K562 (cell line): ENCODE measurements at regions not wholly inside any gene's neighbourhood (a gene's known extent, or its start where the extent isn't known, plus 50 kb on each side); places are given as distances from the start of the nearest gene placed in this dataset.

Experiments used
- ATAC-seq: fragments of 200-7000 bp; cut with Tn5 transposase; 3 replicates; pipeline ENCODE4 v1.9.1; 2020; ENCODE audit warnings: moderate library complexity
- BruUV-seq: library from RNA; stranded (reverse); fragments of 400-500 nt; replicated peaks from 2 replicates; lab custom pipeline; 2021; lab: Mats Ljungman, UMichigan
- CTCF ChIA-PET: fragments of 300-600 bp; formaldehyde crosslinking; extraction: SDS; loops from one replicate; lab custom pipeline; 2021; ENCODE audit warnings: low intra/inter-chr PET ratio; lab: Yijun Ruan, JAX
- POLR2A ChIA-PET: fragments of 300-600, 350-650 bp; sonication (Branson Sonifier 250); formaldehyde crosslinking; extraction: SDS; loops from one replicate; lab custom pipeline; 2021; ENCODE audit warnings: antibody characterized with exemption, inconsistent platforms; lab: Yijun Ruan, JAX
- DNase-seq, 4 experiments: peaks; one replicate each; pipeline versions ENCODE4 v3.0.0 to v3.0.0-alpha.2; 2011 to 2018; ENCODE audit warnings: low spot score in 3 of 4, mixed read lengths in 3 of 4; ENCODE audit errors: extremely low read depth in 1 of 4
- FAIRE-seq: peaks from 2 replicates; lab custom pipeline; 2011; peaks lifted over from hg19 to GRCh38; lab: Jason Lieb, UNC
- H2AFZ ChIP-seq: 2 replicates; pipeline ENCODE4 v1.6.0; 2011; ENCODE audit warnings: low read depth, low read length, control low read depth, inconsistent platforms
- H3K27ac ChIP-seq: fragments of 200-600 bp; 3 replicates; pipeline ENCODE4 v1.8.0; 2011; ENCODE audit warnings: low read depth, mild to moderate bottlenecking, control low read depth, inconsistent platforms, low read length, moderate library complexity, mixed read lengths; ENCODE audit errors: extremely low read depth
- H3K27me3 ChIP-seq, 2 experiments: fragments of 300-600 bp in 1 of 2; 2 replicates in 1 of 2; 3 replicates in 1 of 2; pipeline versions ENCODE4 v1.6.0 to v1.8.0; 2011; ENCODE audit warnings: inconsistent platforms in 2 of 2, low read length in 2 of 2, mild to moderate bottlenecking in 1 of 2, mixed read lengths in 1 of 2, moderate library complexity in 1 of 2; ENCODE audit not compliant: control insufficient read depth in 2 of 2, insufficient read depth in 2 of 2
- H3K36me3 ChIP-seq: fragments of 300-600 bp; 3 replicates; pipeline ENCODE4 v1.8.0; 2011; ENCODE audit warnings: mild to moderate bottlenecking, low read length, inconsistent platforms; ENCODE audit not compliant: control insufficient read depth, insufficient read depth
- H3K4me1 ChIP-seq, 2 experiments: fragments of 200-600 bp in 1 of 2; replicated peaks in 1 of 2; 2 replicates in 1 of 2; 3 replicates in 1 of 2; pipeline versions ENCODE4 v1.5.1 to v1.8.0; 2011; ENCODE audit warnings: inconsistent platforms in 2 of 2, low read length in 2 of 2, mild to moderate bottlenecking in 1 of 2, mixed read lengths in 1 of 2, moderate library complexity in 1 of 2; ENCODE audit not compliant: control insufficient read depth in 2 of 2, insufficient read depth in 2 of 2
- H3K4me2 ChIP-seq: 2 replicates; pipeline ENCODE4 v1.6.1; 2011; ENCODE audit warnings: low read length, control low read depth, inconsistent platforms, mixed read lengths; ENCODE audit not compliant: insufficient read depth
- H3K4me3 ChIP-seq: fragments of 200-600 bp; sonication (generic), shearing (Covaris generic); 2 replicates; pipeline ENCODE4 v1.5.1; 2016; ENCODE audit warnings: control low read depth, inconsistent platforms
- H3K79me2 ChIP-seq: fragments of 200-600 bp; 3 replicates; pipeline ENCODE4 v1.8.0; 2011; ENCODE audit warnings: low read length, inconsistent platforms; ENCODE audit not compliant: control insufficient read depth, insufficient read depth
- H3K9ac ChIP-seq, 2 experiments: 2 replicates each; pipeline versions ENCODE4 v1.6.0 to v1.6.1; 2011; ENCODE audit warnings: low read depth in 2 of 2, low read length in 2 of 2, control low read depth in 1 of 2, inconsistent platforms in 1 of 2, mild to moderate bottlenecking in 1 of 2, mixed read lengths in 1 of 2; ENCODE audit not compliant: insufficient read depth in 1 of 2
- H3K9me1 ChIP-seq: one replicate; pipeline ENCODE4 v1.6.0; 2011; ENCODE audit warnings: inconsistent platforms, mild to moderate bottlenecking, low read length, moderate library complexity; ENCODE audit not compliant: control insufficient read depth, insufficient read depth
- H3K9me3 ChIP-seq: replicated peaks from 2 replicates; pipeline ENCODE4 v1.5.1; 2011; ENCODE audit warnings: low read depth, low read length, inconsistent platforms; ENCODE audit not compliant: control insufficient read depth, insufficient read depth
- H4K20me1 ChIP-seq: replicated peaks from 2 replicates; pipeline ENCODE4 v1.6.1; 2011; ENCODE audit warnings: low read length, inconsistent platforms, mixed read lengths; ENCODE audit not compliant: control insufficient read depth, insufficient read depth
- ARHGAP35 ChIP-seq: fragments of 450-650 bp; IDR thresholded peaks from 2 replicates; pipeline ENCODE4 v1.6.1; 2018; ENCODE audit not compliant: partially characterized antibody
- CHCHD3 ChIP-seq: fragments of 250-450 bp; sonication (Bioruptor Pico); IDR thresholded peaks from 2 replicates; pipeline ENCODE4 v2.1.2; 2022; ENCODE audit warnings: mild to moderate bottlenecking
- DIDO1 ChIP-seq: fragments of 450-650 bp; IDR thresholded peaks from 2 replicates; pipeline ENCODE4 v1.6.1; 2016; ENCODE audit warnings: low read depth, missing biosample characterization, missing genetic modification characterization
- HINFP ChIP-seq: fragments of 450-650 bp; conservative IDR thresholded peaks from 2 replicates; pipeline ENCODE4 v1.6.1; 2016; ENCODE audit warnings: missing genetic modification characterization, low read depth, mild to moderate bottlenecking, control low read depth, missing compliant biosample characterization
- HNRNPLL ChIP-seq: fragments of 200-400 bp; formaldehyde crosslinking; IDR thresholded peaks from 2 replicates; pipeline ENCODE4 v1.6.1; 2017; ENCODE audit warnings: low read length, low read depth, mild to moderate bottlenecking; ENCODE audit not compliant: poor library complexity, severe bottlenecking
- NUFIP1 ChIP-seq: fragments of 450-650 bp; IDR thresholded peaks from 2 replicates; pipeline ENCODE4 v1.6.1; 2018; ENCODE audit not compliant: partially characterized antibody
- POLR2H ChIP-seq: IDR thresholded peaks from 2 replicates; pipeline ENCODE4 v1.6.1; 2016; ENCODE audit warnings: missing genetic modification characterization, low read depth, mild to moderate bottlenecking, control low read depth, missing compliant biosample characterization, moderate library complexity
- RAD51 ChIP-seq: fragments of 450-650 bp; IDR thresholded peaks from 2 replicates; pipeline ENCODE4 v1.7.1; 2016; ENCODE audit warnings: low read depth, mild to moderate bottlenecking, borderline replicate concordance
- STAG1 ChIP-seq: sonication (generic); formaldehyde crosslinking; IDR thresholded peaks from 2 replicates; pipeline ENCODE4 v1.5.0; 2020; ENCODE audit warnings: missing genetic modification reagents, borderline replicate concordance
- ZBTB43 ChIP-seq: sonication (generic); formaldehyde crosslinking; IDR thresholded peaks from 2 replicates; pipeline ENCODE4 v1.8.0; 2023; ENCODE audit warnings: mild to moderate bottlenecking, missing genetic modification reagents
- ZFP36 ChIP-seq: fragments of 150-350 bp; IDR thresholded peaks from 2 replicates; pipeline ENCODE4 v1.6.1; 2018; ENCODE audit warnings: low read length, low read depth; ENCODE audit not compliant: partially characterized antibody
- ZNF174 ChIP-seq: fragments of 250-450 bp; sonication (Bioruptor Pico); IDR thresholded peaks from 2 replicates; pipeline ENCODE4 v1.4.0; 2020; ENCODE audit warnings: mild to moderate bottlenecking
- ZNF232 ChIP-seq: sonication (generic); formaldehyde crosslinking; IDR thresholded peaks from 2 replicates; pipeline ENCODE4 v1.8.0; 2022; ENCODE audit warnings: mild to moderate bottlenecking, missing genetic modification reagents
- ZNF695 ChIP-seq: fragments of 450-650 bp; formaldehyde crosslinking; IDR thresholded peaks from 2 replicates; pipeline ENCODE4 v1.4.0; 2020; ENCODE audit warnings: mild to moderate bottlenecking, moderate library complexity
- WGBS: fragments of 100-300 bp; shearing (Covaris generic); methylation state at CpG from one replicate; pipeline ENCODE4 v1.1.6; 2016; ENCODE audit warnings: low coverage, mixed read lengths; ENCODE audit not compliant: insufficient coverage; ENCODE audit errors: missing lambda C conversion rate; 5-methylcytosine and 5-hydroxymethylcytosine counted together
- in situ Hi-C: fragments of 300-500 bp; cut with MboI; formaldehyde crosslinking; loops from 4 replicates; pipeline ENCODE4 v1.15.0; 2018; ENCODE audit warnings: inconsistent platforms, mixed read lengths
- intact Hi-C: fragments of 100-400 bp; cut with micrococcal nuclease; formaldehyde crosslinking; loops from 2 replicates; pipeline ENCODE4 v1.14.2; 2022

GRCh38 chr2:105486762-105487141, 87.9 kb upstream of the FHL2 start:
- in situ Hi-C loops (no loop called here), intact Hi-C loops (no loop called here)
- Histone ChIP-seq H3K27ac (no peak overlapping the region), H3K27me3 (no peaks in the 10 kb centered on the region), H3K4me1 (peaks cover 9% of the 10 kb centered on the region in 2 experiments; a peak in 4 of 5 replicates), H3K4me2 (no peak overlapping the region), H3K9ac (no peak overlapping the region), H2AFZ (peak overlapping the region; percentile 79; the same call in 1 of the 2 replicates), H3K4me3 (no peak overlapping the region), H3K79me2 (no peaks in the 10 kb centered on the region), H3K36me3 (no peaks in the 10 kb centered on the region), H3K9me1 (no peaks in the 10 kb centered on the region), H4K20me1 (no peaks in the 10 kb centered on the region), H3K9me3 (no peaks in the 10 kb centered on the region)
- WGBS, result 32% methylated on average over 3 of the region's 3 CpGs
- ChIA-PET POLR2A (interaction anchor here (0.7 kb wide), 1 partner anchor 47 kb away, joined by 3 read pairs; no protein-coding TSS in a partner anchor), CTCF (no interaction called here)
- no TSS peak for BruUV-seq
- no peak for DNase-seq
- ATAC-seq, result peak; percentile 48; the same call in 2 of the 3 replicates
- no peak for FAIRE-seq
- no peak for TF ChIP-seq DIDO1 (tag)
- TF ChIP-seq CHCHD3 (CRISPR knock-in tag), result no peak
- TF ChIP-seq ZFP36, result peak; percentile 68

DNA sequence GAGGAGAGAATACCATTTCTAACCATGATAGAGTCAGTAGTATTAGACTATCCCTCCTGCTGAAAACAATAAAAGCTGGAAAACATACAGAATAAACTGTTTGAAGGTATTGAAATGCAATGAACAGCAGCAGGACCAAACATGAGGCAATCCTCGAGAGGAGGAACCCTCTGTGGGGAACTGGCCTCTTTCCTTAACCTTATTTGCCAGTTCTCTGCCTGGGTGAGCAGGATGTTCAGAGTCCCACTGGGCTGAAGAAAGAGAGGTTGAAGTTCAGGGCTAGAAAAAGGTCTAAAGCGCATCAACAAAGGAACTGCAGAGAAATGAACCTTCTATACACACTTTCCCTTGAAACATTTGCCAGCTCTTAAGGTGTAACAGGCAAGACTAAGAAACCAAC, 79.8 kb upstream of the FHL2 start:
- H4K20me1 ChIP-seq, result no peaks in the 10 kb centered on the region
- H3K9ac ChIP-seq, result no peak overlapping the region; a peak in 1 of 4 replicates
- ATAC-seq (no peak), FAIRE-seq (no peak), DNase-seq (no peak)
- no peaks in the 10 kb centered on the region for H3K27me3 ChIP-seq
- intact Hi-C loops, result no loop called here
- no peaks in the 10 kb centered on the region for H3K9me3 ChIP-seq
- BruUV-seq, result no TSS peak
- H2AFZ ChIP-seq, result 0 out of 2 replicates have a peak overlapping the region, but pooled peaks have one; percentile 1
- H3K9me1 ChIP-seq, result no peaks in the 10 kb centered on the region
- in situ Hi-C loops, result no loop called here
- no peaks in the 10 kb centered on the region for H3K36me3 ChIP-seq
- ChIA-PET CTCF (interaction anchor here (0.6 kb wide), 1 partner anchor 108 kb away, joined by 3 read pairs; no protein-coding TSS in a partner anchor), POLR2A (no interaction called here)
- WGBS, result 49% methylated on average over 2 of the region's 2 CpGs
- H3K79me2 ChIP-seq, result no peaks in the 10 kb centered on the region
- H3K4me2 ChIP-seq, result no peak overlapping the region
- H3K4me1 ChIP-seq, result peaks cover 9 to 15% of the 10 kb centered on the region in 2 experiments
- no peak overlapping the region for H3K27ac ChIP-seq
- no peak overlapping the region for H3K4me3 ChIP-seq
- no peak for TF ChIP-seq STAG1 (CRISPR knock-in tag)
- TF ChIP-seq ZNF174, result no peak
- TF ChIP-seq ARHGAP35, result no peak
- no peak for TF ChIP-seq ZBTB43 (CRISPR knock-in tag)
- no peak for TF ChIP-seq HNRNPLL
- TF ChIP-seq NUFIP1, result no peak
- TF ChIP-seq ZNF695 (CRISPR knock-in tag), result no peak
- no peak for TF ChIP-seq ZNF232 (CRISPR knock-in tag)
- TF ChIP-seq HINFP, result no peak
- no peak for TF ChIP-seq POLR2H (tag)
- TF ChIP-seq RAD51, result no peak
